ENCODE measurements at regions not wholly inside any gene's neighbourhood (a gene's known extent, or its start where the extent isn't known, plus 50 kb on each side); places are given as distances from the start of the nearest gene placed in this dataset.
"Not testable (repeated sequence)": the region's sequence is repeated elsewhere in the genome, so short reads cannot be mapped to it uniquely, and the experiment has no call there.

DNA sequence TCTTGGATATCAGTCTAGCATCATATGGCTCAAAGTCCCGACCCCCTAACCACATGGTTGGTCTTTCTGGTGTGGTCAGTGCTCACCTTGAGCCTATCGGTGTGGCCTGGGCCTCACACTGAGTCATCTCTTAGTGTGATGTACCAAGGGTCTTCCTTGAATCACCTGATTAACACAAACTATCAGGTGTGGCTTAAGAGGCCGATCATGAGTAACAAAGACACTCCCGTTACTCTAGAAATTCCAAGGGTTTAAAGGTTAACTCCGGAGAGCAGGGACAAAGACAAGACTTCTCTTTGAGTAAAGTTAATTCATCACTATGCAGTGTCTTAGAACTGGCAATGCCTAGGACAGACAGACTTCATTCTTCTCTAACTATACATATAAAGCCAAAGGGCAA, 52.3 kb upstream of the ARMC3 start:
- no peak for DNase-seq (ENCODE audit: low read depth in 2 of 3, low spot score in 2 of 3)

- DNase-seq (ENCODE audit: low read depth in 2 of 3, low spot score in 2 of 3) = no peak
These were observed 53.5 kb upstream of the ARMC3 start for GRCh38 chr10:22874189-22874854.

GRCh38 chr10:22856444-22857074, 71.3 kb upstream of the ARMC3 start:
- no peak for DNase-seq (ENCODE audit: low read depth in 2 of 3, low spot score in 2 of 3)

GRCh38 chr10:22854935-22855421, 72.9 kb upstream of the ARMC3 start:
- DNase-seq (ENCODE audit: low read depth in 2 of 3, low spot score in 2 of 3) = peak in 2 of 3 donors; percentile 15 to 44

- DNase-seq (ENCODE audit: low read depth in 2 of 3, low spot score in 2 of 3) = no peak
These were observed 73.9 kb upstream of the ARMC3 start for GRCh38 chr10:22853906-22854447.

DNA sequence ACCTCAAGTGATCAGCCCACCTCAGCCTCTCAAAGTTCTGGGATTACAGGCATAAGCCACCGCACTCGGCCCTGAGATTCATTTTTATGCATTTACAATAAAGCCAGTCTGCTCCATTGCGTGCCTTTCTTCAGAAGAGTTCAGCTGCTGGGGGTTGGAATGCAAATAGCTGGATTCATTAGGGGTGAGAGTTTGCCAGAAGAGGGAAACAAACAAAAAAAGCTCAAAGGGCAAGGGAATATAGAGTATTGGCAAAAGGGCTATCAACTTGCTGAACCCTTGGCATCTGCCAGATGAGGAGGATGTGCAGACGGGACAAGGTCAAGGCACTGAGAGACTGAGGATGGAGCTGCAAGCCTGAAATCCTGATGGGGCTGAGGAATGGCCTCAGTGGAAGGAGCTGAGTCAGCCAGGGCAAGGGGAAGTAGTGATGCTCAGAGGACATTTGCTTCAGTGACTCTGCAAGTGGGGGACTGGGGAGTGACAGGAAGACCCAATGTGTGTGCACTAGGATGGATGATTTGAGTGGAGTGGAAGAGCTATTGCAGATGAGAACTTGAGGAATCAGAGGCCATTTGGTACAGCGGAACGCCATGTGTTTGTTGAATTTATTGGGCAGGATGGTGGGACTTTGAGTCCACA, 75.0 kb upstream of the ARMC3 start:
- DNase-seq (ENCODE audit: low read depth in 2 of 3, low spot score in 2 of 3) = peak in 1 of 3 donors; percentile 16

GRCh38 chr10:22851865-22852239, 76.0 kb upstream of the ARMC3 start:
- no peak for DNase-seq (ENCODE audit: low read depth in 2 of 3, low spot score in 2 of 3)

DNA sequence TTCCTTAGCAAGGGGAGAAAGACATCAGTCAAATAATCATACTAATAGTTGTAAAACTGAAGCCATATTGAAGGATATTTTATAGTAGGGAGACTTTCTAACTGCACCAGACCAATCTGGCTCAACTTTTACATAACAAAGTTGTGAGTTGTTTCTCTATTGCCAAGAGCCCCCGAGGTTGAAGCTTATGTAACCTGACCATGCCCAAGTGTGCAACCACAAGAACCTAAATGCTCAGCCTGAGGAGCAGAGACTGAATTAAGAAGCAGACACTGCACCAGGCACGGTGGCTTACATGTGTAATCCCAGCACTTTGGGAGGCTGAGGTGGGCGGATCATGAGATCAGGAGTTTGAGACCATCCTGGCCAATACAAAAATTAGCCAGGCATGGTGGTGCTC, 77.3 kb upstream of the ARMC3 start:
- no peak for DNase-seq (ENCODE audit: low read depth in 2 of 3, low spot score in 2 of 3)

GRCh38 chr10:22849077-22849805, 78.6 kb upstream of the ARMC3 start:
- DNase-seq (ENCODE audit: low read depth in 2 of 3, low spot score in 2 of 3) = peak in 1 of 3 donors; percentile 33

DNA sequence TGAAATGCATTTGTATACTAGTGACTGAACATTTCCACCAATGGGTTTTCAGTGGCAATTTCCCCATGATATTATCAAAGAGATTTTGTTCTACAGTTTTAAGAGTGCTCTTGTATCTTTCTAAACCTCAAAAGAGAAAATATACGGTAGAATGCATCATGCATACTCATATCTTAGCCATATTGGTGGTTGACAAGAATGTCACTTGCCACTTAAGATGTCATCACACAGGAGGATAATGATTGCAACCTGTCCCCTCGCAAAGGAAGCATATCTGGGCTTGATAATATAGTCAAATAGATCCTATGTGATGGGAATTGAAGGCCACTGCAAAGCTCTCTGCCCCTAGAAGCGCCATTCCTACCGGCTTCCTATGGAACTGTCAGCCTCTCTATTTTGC, 79.3 kb upstream of the ARMC3 start:
- DNase-seq (ENCODE audit: low read depth in 2 of 3, low spot score in 2 of 3) = no peak

- DNase-seq (ENCODE audit: low read depth in 2 of 3, low spot score in 2 of 3) = no peak
These were observed 81.6 kb upstream of the ARMC3 start for GRCh38 chr10:22846294-22846693.

GRCh38 chr10:22839639-22840038, 88.2 kb upstream of the ARMC3 start:
- no peak for DNase-seq (ENCODE audit: low read depth in 2 of 3, low spot score in 2 of 3)

DNA sequence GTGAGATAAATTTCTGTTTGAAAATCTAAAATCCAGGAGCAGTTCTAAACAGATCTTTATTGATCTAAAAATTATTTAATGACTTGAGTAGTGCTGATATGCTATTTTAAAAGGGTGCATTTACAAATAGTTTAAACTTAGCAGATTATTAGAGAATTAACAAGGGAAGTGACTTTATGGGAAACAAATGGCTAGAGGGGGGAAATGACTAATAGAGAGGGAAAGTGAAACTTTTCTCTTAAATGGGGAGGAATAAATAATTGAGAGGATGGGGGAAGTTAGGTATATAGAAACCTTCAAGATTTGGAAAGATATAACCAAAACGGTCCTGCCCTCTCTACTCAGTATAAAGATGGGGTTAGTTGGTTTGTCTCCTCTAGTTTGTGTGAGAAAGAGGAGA, 90.1 kb upstream of the ARMC3 start:
- no peak for DNase-seq (ENCODE audit: low read depth in 2 of 3, low spot score in 2 of 3)

DNA sequence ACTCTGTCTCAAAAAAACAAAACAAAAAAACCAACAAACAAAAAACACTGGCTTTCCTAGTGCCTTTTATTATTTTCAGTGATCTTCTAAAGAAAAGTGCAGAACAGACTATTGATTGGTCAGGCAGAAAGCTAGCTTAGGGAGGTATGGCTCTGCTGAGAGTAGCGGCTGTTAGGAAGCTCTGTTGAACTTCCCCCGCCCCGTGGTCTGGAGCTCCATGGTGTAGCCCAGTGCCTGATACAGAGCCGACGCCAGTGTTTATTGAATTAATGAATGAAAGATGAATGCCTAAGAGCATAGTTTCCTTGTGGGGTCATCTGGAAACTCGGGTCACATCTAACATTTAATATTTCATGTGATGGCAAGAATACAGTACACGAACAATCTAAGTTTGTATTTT, 90.5 kb upstream of the ARMC3 start:
- no peak for DNase-seq (ENCODE audit: low read depth in 2 of 3, low spot score in 2 of 3)

DNA sequence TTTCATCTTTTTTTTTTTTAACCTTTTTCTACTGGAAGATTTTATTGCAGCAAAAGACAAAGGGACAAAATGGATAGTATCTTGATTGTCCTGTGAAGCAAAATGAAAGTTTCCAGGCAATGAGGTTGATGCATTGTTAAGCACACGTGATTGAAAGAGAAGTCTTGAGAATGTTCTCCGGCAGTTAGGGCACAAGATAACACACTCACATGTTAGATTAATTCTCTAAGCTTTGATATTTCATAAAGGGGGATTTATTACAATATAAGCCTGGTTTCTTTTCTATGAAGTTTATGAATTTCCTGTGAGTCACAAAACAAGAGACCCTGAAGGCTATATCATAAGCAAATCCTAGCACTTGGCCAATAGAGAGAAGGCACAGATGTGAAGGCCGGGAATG, 93.4 kb upstream of the ARMC3 start:
- no peak for DNase-seq (ENCODE audit: low read depth in 2 of 3, low spot score in 2 of 3)

DNA sequence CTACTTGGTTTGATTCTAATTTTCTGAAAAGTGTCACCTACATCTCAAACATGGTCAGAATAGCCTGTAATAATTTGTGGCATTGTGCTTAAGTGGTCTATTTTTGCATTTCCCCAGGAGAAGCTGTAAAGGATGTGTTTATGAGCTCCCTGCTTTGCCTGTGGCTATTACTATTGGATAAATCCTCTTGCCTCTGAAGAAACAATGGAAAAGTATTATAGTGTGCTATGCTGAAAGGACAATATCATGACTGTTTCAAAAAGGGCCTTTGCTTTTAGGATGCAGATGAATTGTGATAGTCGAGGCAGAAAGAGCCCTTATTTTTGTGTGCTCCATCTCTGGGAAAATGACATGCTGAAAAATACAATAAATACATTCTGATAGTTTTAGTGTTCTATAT, 94.1 kb upstream of the ARMC3 start:
- DNase-seq (ENCODE audit: low read depth in 2 of 3, low spot score in 2 of 3) = no peak

GRCh38 chr10:22833353-22833752, 94.5 kb upstream of the ARMC3 start:
- no peak for DNase-seq (ENCODE audit: low read depth in 2 of 3, low spot score in 2 of 3)

- no peak for DNase-seq (ENCODE audit: low read depth in 2 of 3, low spot score in 2 of 3)
These were observed 95.0 kb upstream of the ARMC3 start for GRCh38 chr10:22832851-22833250.

DNA sequence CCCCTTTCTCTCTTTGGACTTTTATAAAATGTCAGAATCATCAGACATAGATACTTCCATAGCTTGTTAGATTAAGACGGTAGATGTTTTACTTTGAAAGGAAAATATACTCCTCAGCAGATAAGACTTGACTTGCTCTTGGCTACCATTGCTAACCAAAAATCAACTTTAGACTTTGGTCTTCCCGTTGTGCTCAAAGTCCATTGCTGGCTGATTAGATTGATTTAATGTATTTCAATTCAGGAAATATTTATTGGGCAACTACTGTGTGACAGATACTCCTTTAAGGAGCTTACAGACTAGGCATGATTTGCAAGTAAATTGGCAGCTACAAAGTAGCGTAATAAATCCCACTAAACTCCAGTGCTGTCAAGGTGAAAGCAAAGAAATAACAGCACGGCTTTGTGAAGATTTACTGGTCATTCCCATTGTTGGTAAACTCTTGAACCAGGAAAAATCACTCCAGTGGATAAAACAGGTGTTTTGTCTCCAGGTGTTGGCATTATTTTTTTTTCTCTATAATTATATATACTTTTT, 95.7 kb upstream of the ARMC3 start:
- DNase-seq (ENCODE audit: low read depth in 2 of 3, low spot score in 2 of 3) = no peak

- DNase-seq (ENCODE audit: low read depth in 2 of 3, low spot score in 2 of 3) = no peak
These were observed 96.3 kb upstream of the ARMC3 start for GRCh38 chr10:22831586-22831985.

- DNase-seq (ENCODE audit: low read depth in 2 of 3, low spot score in 2 of 3) = not testable (repeated sequence)
These were observed 99.1 kb upstream of the ARMC3 start for GRCh38 chr10:22828712-22829111.
